Activated T-helper 9 cell treated with anti-CD3 and anti-CD28 coated beads, Interleukin-2, amount 50 U/mL, for 16 hours (primary cell): ENCODE measurements at regions not wholly inside any gene's neighbourhood (a gene's known extent, or its start where the extent isn't known, plus 50 kb on each side); places are given as distances from the start of the nearest gene placed in this dataset.
A peak's percentile ranks its signal among the peaks of the same experiment; 100 is the strongest.

Experiments used
- DNase-seq: peaks from one replicate; pipeline ENCODE4 v3.0.0-alpha.2; 2020; ENCODE audit warnings: low read depth

DNA sequence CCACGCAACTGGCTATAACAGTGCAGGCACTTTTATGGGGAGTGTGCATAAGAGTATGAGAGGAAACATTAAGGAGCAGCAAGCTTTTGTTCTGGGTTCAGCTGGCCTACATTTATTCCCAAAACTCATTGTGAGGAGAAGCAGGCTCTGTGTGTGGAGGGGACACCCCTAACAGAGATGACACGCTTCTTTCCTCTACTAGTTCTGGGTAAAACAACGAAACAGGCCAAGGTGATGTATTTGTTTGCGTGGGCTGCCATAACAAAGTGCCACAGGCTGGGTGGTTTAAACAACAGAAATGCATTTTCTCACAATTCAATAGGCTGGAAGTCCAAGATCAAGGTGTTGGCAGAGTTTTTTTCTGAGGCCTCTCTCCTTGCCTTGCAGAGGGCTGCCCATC, 488.6 kb downstream of the MID1IP1 start:
- no peak for DNase-seq

DNA sequence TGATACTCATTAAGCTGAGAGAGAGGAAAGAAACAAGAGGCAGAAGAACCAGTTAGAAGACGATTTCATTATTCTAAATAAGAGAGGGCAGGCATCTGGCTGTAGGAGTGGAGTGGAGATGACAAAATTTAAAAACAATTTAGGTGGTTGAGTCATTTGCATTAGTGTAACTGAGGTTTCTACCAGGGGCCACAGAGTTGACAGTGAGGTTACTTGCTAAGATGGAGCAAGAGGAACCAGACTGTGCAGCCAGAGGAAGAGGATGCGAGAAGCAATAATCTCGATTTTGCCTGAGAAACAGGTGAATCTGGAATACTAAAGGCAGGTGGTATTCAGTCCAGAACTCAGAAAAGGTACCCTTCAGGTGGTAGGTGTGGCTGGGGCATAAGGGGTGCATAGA, 491.9 kb downstream of the MID1IP1 start:
- DNase-seq, result no peak

DNA sequence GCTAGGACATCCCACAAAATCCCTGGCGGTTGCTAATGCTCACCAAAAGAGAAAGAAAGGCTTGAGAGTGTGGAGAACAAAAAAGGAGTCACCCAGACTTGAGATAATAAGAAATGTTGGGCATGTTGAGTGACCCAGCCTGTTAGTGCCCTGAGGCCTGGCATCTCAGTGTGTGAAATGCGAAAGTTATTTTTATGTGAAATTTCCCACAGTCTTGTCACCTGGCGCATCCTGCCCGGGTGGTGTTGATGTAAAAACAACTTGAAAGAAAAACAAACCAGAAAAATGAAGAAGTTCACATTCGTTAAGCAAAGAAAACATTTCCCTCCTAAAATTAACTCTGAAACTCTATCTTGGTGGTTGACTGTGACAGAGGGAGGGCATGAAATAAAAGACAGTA, 495.2 kb downstream of the MID1IP1 start:
- DNase-seq, result no peak

DNA sequence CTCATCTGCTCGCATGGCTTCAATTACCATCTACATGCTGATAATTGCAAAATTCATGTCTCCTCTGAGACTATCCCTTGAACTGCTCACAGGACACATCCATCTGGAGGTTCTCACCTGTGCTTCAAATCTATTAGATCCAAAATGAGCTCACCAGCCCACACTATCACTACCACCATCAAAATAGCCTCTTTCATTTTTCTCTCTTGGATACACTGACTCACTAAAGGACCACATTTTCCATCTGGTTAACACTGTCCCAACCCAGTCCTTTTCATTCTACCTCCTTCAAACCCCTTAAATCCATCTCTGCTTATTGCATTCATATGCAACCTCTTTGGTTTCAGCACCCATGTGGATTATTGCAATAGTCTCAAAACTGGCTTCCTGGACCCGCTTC, 497.6 kb downstream of the MID1IP1 start:
- no peak for DNase-seq

DNA sequence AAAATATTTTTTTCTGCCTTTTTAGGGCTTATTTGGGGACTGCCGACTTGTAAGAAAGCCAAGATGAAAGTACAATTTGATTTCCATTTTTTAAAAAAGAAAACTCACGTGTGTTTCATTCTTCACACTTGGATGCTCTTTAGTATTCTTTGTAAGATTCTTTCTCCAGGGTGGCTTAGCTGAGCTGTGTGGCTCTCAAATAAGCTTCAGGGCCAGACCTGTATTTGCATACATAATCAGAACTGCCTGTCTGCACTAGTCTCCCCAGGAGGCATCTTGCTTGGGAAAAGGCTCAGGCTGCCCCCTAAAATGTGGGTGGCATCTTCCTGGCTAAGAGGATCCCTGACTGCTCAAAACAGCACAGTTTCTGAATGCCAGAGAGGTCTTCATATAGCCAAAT, 498.4 kb downstream of the MID1IP1 start:
- no peak for DNase-seq

DNA sequence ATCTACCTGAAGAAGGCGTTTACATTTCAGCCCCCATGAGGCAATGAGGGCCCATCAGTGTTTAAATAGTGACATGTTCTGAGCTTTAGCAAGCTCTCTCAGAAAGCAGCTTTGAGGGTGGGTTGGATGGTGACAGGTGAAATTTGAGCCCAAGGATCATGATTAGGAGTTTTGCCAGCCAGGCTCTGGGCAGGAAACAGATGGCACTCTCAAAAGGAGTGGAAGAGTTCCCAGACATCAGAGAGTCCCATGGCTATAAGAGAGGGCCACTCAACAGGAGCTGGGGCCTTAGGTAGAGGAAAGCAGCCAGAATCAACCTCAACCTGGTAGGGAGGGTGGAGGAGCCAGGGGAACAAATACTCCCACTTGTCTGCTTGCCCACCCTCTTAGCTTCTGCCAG, 499.8 kb downstream of the MID1IP1 start:
- no peak for DNase-seq

DNA sequence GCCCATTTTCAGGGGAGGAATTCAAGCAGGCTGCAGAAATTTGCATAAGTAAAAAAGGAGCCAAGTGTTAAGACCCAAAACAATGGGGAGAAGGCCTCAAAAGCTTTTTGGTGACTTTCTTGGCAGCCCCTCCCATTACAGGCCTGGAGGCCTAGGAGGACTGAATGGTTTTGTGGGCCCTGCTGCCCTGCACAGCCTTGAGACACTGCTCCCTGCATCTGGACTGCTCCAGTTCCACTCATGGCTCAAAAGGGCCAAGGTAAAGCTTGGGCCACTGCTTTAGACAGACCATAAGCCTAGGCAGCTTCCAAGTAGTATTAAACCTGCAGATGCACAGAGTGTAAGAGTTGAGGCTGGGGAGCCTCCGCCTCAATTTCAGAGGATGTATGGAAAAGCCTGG, 501.6 kb downstream of the MID1IP1 start:
- no peak for DNase-seq

DNA sequence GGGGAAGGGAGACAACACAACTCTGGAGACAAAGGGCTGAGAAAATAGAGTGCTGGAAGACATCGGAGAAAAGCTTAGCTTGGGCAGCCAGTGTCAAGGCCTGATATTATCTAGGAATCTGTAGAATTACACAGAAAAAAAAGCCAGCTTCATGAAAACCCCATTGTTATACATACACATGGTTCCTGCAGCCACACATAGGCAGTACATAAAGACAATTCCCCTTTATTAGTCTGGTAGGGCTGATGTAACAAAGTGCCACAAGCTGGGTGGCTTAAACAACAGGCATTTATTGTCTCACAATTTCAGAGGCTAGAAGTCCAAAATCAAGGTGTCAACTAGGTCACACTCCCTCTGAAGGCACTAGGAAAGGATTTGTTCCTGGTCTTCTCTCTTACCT, 503.5 kb downstream of the MID1IP1 start:
- DNase-seq, result no peak

DNA sequence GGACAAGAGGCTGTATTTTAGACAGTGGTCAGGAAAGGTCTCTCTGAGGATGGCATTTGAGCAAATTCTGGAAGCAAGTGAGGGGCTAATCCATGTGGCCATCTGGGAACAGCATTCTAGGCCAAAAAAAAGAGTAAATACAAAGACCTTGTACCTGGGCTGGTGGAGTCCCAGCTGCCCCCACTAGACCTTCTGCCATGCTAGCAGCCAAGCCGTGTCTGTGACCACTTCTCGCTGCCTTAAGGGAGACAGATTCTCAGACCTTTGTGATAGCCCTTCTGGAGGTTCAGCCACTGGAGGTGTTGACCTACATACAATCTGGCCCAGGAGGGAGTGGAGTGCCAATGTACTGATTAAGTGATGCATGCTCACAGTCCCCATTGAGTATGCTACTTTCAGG, 506.2 kb downstream of the MID1IP1 start:
- no peak for DNase-seq

DNA sequence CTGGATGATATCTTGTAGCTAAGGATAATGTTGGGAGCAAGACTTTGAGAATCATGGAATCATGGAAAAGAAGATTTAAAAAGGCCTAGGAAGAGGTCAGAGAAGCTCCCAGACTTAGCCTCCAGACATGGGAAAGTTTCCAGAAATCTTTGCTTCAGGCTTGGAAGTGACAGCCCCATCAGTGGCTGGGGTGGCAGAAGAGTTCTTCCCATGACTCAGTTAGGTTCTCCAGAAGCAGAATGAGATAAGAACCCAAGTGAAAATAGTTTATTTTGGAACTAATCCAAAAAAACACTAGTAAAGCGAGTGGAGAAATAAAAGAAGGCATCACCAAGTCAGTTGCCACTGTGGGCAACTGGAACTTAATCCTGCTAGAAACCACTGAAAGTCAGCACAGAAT, 506.9 kb downstream of the MID1IP1 start:
- DNase-seq, result no peak

DNA sequence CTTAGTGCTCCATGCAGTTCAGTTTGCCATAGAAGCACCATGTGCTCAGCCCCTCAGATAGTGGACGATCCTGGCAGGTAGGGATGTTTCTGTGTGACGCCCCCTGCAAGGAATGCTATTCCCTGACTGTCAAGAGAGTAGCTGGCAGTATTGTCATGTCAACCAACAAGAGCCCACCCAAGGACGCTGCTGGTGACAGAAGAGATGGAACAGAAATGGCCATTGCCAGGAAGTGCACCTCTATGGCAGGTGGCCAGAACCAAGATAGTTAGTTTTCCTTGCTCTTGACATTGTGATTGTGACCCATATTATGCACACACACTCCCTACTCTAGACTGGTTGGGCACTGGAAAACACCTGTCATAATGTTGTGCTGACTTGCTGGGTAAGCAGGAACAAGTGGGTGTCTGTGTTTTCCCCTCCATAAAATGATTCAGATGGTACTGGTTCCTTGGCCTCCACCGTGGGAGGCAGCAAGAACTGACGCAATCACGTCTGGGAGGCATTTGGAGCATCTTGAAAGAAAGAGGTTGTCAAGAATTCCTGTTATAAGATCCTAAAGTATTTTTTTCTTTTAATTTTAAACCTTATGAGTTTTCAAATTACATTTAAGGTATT, 507.9 kb downstream of the MID1IP1 start:
- peak; percentile 50 for DNase-seq

DNA sequence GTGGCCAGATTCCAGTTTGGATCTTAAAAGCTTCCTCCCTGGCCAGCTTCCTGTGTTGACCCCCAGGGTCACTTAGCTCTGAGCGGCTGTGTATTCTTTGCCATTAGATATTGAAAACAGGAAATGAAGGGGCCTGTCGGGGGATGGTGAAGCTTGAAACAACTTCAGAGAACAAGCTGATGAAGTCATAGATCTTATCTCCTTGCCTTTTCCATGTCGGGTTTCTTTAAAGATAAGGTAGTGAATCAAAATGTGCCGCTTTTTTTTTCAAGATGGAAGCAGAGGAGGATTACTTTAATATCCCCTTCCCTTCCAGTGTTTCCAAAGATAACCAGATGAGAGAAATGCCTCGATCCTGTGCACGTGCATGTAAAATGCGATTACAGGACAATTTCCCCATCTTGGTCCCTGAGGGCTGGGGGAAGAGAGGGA, 508.5 kb downstream of the MID1IP1 start:
- no peak for DNase-seq

DNA sequence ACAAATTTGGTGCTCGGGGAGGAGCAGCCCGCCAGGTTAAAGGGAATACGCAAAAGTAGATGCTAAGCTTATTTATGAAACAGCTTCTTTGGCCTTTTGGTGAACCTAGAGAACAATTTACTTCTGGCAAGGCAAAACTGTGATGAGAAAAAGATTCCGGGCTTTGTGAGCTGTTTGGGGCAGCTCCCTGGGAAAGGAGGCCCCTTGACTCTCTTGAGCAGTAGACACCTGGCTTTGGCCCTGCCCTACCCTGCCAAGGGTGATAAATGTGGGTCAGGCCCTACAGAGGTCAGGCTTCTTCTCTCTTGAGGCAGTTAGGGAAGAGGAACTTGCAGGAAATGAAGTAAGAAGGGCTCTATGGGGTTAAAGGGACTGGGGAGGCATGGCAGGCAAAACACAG, 509.6 kb downstream of the MID1IP1 start:
- DNase-seq, result no peak

DNA sequence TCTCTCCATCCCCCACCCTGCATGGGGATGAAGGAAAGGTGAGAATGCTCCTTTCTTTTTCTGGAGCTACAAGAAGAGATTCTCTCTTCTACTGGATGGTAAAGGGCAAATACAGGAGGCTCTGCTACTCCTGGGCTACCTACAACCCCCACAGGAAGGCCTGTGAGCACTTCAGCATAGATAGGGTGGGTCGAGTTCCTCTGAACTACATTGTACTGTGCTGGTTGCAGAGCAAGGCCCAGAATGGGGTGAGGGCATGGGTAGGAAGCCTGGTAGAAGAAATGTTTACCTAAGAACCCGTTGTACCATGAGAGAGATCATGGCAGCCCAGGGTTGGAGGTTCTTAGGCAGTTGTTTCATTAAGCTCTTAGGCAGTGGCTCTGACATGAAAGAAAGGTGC, 510.4 kb downstream of the MID1IP1 start:
- no peak for DNase-seq

DNA sequence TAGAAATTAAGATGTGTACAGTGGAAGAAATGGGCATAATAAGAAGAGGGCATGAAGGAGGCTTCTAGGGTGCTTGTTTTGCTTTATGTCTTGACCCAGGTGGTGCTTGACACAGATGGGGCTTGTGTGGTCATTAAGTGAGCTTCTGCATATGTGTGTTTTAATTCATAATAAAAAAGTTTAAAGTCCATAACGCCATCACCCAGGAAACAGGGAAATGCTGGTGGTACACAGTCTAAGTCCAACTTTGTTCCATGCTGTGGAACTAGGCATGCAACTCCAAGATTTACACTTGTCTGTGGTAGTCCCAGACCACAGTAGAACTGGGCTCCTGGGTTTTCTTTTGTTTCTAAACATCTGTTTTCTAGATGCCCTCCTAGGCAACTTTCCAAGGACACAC, 511.9 kb downstream of the MID1IP1 start:
- no peak for DNase-seq

DNA sequence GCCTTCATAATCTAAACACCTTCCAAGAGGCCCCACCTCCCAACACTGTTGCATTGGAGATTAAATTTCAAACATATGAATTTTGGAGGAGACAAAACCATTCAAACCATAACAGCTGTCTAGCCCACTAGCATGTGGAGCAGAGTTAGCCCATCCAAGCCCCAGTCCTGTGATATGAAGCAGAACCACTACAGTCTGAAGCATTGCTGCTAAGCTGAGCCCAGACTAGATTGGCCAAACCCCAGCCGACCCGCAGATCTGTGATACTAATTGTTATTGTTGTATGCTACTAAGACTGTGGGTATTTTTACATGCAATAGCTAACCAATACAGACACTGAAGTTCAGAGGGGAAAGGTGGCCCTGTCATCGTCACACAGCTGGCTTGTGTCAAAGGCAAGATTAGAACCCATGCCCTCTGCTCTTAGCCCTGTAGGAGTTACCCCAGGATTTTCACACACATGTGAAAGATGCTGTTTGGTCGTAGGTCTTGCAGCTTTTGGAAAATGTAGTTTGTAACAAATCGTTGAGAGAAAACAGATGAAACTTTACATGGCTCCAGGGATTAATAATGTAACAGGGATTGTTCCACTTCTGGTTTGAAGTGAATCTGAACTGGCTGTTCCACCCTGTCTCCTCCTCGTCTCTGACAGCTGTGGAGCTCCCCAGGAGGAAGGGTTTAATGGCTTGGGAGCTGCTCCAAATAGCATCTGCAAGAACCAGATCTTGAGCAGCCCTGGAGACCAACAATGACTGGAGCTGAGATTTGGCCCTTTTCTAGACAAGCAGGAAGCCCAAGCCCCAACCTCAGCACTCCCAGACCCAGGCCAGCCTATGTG, 517.5 kb downstream of the MID1IP1 start:
- no peak for DNase-seq

DNA sequence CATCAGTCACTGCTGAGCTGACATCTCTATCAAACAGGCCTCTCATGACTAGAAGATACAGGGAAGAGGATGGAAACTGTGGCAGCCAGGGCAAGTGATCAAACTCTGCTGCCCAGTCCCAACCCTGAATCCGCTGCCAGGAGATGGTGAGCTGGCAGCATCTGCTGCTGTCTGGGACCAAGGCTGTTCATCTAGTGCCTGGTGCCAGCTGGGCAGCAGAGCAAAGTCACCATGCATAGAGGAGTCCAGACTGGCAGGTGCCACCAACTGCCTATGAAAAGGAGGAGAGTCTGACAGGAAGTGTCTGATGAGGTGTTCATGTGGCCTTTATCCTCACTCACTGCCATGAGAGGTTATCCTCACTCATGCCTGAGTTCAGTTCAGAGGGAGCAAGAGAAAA, 518.9 kb downstream of the MID1IP1 start:
- DNase-seq, result no peak

DNA sequence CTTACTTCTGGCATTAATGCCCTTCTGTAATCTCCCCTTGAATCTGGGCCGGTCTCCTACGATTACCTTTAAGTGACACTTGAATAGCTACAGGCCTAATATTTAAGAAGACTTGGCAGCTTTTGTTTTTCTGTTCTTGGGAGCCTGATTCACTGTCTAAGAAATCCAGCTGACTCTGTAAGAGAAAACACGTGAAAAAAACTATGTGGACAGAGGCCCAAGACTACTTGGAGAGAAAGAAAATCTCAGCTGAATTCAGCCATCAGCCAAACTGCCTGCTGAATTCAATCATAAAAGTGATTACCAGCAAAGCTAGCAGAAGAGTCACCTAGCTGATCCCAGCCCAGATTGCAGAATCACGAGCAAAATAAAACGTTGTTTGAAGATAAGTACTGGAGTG, 521.2 kb downstream of the MID1IP1 start:
- DNase-seq, result no peak

DNA sequence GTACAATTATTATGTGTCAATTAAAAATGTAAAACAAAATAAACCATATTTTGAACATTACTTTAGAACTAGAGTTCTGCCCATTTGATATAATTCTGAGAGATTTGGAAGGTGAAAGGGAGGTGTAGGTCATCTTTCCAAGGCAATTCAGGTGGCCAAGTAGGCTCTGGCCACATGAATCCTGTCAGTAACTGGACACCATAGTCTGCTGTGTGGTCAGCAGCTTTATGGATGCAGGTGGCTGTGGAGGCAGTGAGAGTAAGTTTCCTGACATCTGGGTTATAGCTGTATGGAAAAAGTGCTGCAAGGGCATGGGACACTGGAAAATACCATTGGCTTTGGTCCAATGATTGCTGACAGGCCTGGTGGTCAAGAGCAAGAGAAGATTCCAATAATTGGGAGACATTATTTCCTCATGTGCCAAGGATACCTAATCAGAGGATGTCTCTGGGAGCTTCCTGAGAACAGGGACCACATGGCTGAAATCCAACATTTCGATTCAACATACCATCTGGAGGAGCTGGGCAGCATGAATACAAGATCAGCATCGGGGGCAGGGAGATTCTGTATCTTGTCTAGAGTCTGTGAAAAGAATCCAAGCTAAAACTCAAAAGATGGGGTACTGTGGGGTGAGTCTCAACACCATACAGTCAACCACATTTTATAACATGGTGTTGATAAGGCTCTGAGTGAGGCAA, 523.1 kb downstream of the MID1IP1 start:
- DNase-seq, result no peak

DNA sequence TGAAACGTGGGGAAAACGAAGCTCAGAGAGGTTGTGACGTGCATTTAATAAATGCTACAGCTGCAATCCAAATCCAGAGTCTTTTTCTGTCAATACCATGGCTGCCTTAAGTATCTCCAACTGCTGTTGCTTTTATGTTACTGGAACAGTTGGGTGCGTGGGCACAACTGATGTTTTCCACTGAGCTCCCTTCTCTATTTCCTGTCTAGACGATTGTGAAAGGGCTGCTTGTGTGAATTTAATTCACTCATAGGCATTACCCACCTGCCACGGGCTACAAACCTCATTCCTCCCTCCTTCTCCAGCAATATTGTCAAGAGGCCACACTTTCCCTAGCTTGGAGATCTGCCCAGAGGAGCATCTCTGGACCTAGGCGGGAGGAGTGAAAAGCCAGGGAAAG, 526.0 kb downstream of the MID1IP1 start:
- DNase-seq, result no peak

DNA sequence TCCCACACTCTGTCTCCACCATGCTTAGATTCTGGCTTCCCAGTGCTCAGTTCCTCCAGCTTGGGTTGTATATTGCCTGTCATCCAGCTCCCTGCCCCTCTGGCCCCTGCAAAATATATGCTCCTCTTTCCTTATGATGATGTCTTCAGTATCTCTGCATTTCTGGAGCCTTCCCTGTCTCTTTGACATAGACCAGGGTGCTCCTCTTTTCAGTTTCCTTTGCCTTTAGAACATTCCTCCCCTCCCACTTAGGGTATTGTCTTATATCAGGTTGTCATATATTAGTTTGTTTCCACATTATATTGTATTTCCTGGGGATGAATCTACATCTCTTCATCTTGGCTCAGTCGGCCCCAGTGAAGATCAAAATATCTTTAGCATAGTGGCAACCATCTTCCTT, 526.4 kb downstream of the MID1IP1 start:
- DNase-seq, result no peak

DNA sequence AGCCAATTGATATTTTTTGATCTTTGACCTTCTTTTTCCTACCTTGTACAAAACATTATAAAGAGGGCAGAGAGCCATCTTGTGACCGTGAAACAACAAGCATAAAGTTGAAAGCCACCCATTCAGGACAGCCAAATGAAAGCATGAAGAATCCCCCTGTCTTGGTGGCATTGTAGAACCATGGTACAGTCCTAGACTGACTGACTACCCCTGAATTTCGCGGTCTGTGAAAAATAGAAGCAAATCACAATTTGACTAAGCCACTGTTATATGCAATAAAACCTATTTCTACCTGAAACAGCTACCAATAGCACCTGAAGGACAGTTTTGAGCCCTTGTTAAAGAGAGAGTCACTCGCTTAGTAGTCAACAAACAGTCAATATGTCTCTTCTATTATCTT, 527.4 kb downstream of the MID1IP1 start:
- DNase-seq, result no peak

DNA sequence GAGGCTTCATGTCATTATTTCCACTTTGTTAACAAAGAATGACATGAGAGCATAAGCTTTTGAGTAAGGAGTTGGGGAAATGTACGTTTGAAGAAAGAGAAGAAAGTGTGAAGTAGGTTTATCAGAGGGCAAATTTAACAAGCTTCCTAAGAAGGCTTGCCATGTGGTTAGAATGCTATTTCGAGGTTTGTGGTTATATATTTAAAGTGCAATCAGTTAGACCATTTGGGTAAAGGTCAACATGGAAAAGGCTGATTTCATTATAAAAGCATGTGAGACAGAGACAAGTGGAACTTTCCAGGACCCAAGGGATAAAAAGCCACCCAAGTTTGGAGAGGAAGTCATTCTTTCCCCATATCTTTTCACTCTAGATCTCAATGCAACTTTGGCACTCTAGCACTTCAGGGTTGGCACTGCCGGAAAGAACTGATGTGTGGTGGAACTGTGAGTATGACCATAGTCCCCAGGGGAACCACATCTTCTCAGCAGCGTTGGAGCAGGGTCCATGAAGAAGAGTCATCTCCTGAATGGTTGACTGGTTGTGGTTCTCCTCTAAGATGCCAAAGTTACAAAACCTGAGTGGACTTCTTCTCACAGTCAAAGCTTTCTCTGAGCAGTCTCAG, 529.9 kb downstream of the MID1IP1 start:
- DNase-seq, result no peak
